ENCODE measurements at regions not wholly inside any gene's neighbourhood (a gene's known extent, or its start where the extent isn't known, plus 50 kb on each side); places are given as distances from the start of the nearest gene placed in this dataset.

DNA sequence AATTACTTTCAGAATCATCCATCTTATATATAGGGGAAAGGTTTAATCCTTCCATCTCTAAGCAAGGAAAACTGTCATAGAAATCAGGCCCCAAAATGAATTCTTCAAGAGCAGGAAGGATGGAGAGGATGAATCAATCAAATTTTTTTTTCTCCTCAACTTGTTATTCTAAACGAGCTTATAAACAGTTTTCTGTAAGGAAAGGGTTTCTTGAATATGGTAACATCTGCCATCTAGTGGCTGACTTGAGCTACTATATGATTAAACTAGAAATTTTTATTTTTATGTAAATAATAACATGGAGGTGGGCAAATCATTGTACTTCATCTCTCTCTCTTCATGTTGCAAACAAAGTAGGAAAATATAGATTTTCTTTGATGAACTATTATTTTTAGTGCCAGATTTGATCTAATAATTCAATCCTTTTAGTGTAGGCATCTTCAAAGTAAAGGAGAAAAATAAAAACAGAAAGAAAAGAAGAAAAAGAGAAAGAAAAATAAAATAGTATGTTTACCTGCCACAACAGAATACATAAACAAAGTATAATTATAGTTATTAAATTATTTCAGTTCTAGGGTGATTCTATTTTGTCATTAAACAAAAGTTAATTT is 146.6 kb downstream of the SERPINI1 start:
- ChIA-PET CTCF (interaction anchor here (0.6 to 4.0 kb wide), 29 partner anchors 9 to 1117 kb away, joined by 3 to 46 read pairs (median 5); partner anchors contain the start of genes SERPINI1 and ZBBX), POLR2A (no interaction called here)
- TF ChIP-seq, protein P1, sequence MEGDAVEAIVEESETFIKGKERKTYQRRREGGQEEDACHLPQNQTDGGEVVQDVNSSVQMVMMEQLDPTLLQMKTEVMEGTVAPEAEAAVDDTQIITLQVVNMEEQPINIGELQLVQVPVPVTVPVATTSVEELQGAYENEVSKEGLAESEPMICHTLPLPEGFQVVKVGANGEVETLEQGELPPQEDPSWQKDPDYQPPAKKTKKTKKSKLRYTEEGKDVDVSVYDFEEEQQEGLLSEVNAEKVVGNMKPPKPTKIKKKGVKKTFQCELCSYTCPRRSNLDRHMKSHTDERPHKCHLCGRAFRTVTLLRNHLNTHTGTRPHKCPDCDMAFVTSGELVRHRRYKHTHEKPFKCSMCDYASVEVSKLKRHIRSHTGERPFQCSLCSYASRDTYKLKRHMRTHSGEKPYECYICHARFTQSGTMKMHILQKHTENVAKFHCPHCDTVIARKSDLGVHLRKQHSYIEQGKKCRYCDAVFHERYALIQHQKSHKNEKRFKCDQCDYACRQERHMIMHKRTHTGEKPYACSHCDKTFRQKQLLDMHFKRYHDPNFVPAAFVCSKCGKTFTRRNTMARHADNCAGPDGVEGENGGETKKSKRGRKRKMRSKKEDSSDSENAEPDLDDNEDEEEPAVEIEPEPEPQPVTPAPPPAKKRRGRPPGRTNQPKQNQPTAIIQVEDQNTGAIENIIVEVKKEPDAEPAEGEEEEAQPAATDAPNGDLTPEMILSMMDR (IDR thresholded peaks at IDR 0.05; ENCODE audit: low read depth, low read length): peak; percentile 70
- Histone ChIP-seq H3K4me3 (ENCODE audit: low read depth, low read length) (no peak overlapping the region), H3K27me3 (ENCODE audit: control insufficient read depth, insufficient read depth, low read length) (no peaks in the 10 kb centered on the region), H3K27ac (ENCODE audit: low read depth, low read length) (no peak overlapping the region), H3K9me3 (ENCODE audit: control insufficient read depth, insufficient read depth, low read length) (no peaks in the 10 kb centered on the region)
- peak; percentile 3 for DNase-seq (ENCODE audit: low read depth, low spot score)

DNA sequence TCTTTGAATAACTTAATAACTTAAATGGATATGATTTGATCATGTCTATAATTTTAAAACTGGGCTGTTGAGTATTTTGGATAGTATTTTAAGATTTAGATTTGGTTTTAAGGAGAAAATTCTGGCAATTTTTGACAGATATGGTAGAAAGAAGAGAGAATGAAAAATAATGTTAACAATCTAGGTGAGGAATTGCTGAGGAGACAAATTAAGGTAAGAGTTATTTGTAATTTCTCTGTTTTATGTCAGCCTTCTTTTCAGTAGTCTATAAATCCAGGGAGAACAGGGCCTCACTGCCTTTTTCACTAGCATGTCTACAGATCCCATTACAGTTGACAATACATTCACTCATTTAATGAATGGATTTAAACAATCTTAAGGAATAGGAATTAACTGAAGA is 144.7 kb downstream of the SERPINI1 start:
- H3K27me3 ChIP-seq (ENCODE audit: control insufficient read depth, insufficient read depth, low read length): no peaks in the 10 kb centered on the region
- H3K27ac ChIP-seq (ENCODE audit: low read depth, low read length): no peak overlapping the region
- ChIA-PET CTCF (interaction anchor here (2.7 to 4.0 kb wide), 3 partner anchors 19 to 501 kb away, joined by 18 to 46 read pairs (median 36); partner anchors contain the start of gene ZBBX), POLR2A (no interaction called here)
- TF ChIP-seq, protein P1 (IDR thresholded peaks at IDR 0.05; ENCODE audit: low read depth, low read length): no peak
- H3K9me3 ChIP-seq (ENCODE audit: control insufficient read depth, insufficient read depth, low read length): no peaks in the 10 kb centered on the region
- no peak for DNase-seq (ENCODE audit: low read depth, low spot score)
- no peak overlapping the region for H3K4me3 ChIP-seq (ENCODE audit: low read depth, low read length)

GRCh38 chr3:167876620-167877281 is 141.2 kb downstream of the SERPINI1 start:
- CTCF ChIA-PET: interaction anchor here (0.8 kb wide), 1 partner anchor 164 kb away, joined by 3 read pairs; no protein-coding TSS in a partner anchor
- Histone ChIP-seq H3K4me3 (ENCODE audit: low read depth, low read length) (no peak overlapping the region), H3K27ac (ENCODE audit: low read depth, low read length) (no peak overlapping the region), H3K27me3 (ENCODE audit: control insufficient read depth, insufficient read depth, low read length) (no peaks in the 10 kb centered on the region), H3K9me3 (ENCODE audit: control insufficient read depth, insufficient read depth, low read length) (no peaks in the 10 kb centered on the region)
- TF ChIP-seq, protein P1 (IDR thresholded peaks at IDR 0.05; ENCODE audit: low read depth, low read length): no peak
- POLR2A ChIA-PET: no interaction called here
- DNase-seq (ENCODE audit: low read depth, low spot score): peak; percentile 30

All from AG04450 (cell line).